Trophoblast cell (in vitro differentiated cells and primary cell): ENCODE measurements at regions not wholly inside any gene's neighbourhood (a gene's known extent, or its start where the extent isn't known, plus 50 kb on each side); places are given as distances from the start of the nearest gene placed in this dataset.

Experiments
- DNase-seq, 2 donors: peaks; one replicate each; pipeline ENCODE4 v3.0.0-alpha.2; 2016
- H2AFZ ChIP-seq: 2 replicates; pipeline ENCODE4 v1.6.1; 2013; ENCODE audit warnings: low read length, moderate library complexity, mild to moderate bottlenecking; ENCODE audit not compliant: insufficient read depth, poor library complexity
- H2AK5ac ChIP-seq: 2 replicates; pipeline ENCODE4 v1.6.1; 2013; ENCODE audit warnings: mild to moderate bottlenecking, low read length
- H2BK120ac ChIP-seq: 2 replicates; pipeline ENCODE4 v1.6.1; 2013; ENCODE audit warnings: low read length, mild to moderate bottlenecking, moderate library complexity; ENCODE audit not compliant: insufficient read depth, poor library complexity
- H2BK12ac ChIP-seq: 2 replicates; pipeline ENCODE4 v1.6.1; 2013; ENCODE audit warnings: mild to moderate bottlenecking, low read length, moderate library complexity
- H2BK5ac ChIP-seq: 2 replicates; pipeline ENCODE4 v1.6.1; 2013; ENCODE audit warnings: low read length, low read depth, moderate library complexity, mild to moderate bottlenecking; ENCODE audit not compliant: poor library complexity
- H3K14ac ChIP-seq: 2 replicates; pipeline ENCODE4 v1.6.1; 2013; ENCODE audit warnings: mild to moderate bottlenecking, low read length
- H3K18ac ChIP-seq: 2 replicates; pipeline ENCODE4 v1.6.1; 2013; ENCODE audit warnings: mild to moderate bottlenecking, low read length
- H3K23ac ChIP-seq: 2 replicates; pipeline ENCODE4 v1.6.1; 2013; ENCODE audit warnings: low read length
- H3K27ac ChIP-seq: 2 replicates; pipeline ENCODE4 v1.5.1; 2013; ENCODE audit warnings: low read depth, mild to moderate bottlenecking, inconsistent platforms, low read length, moderate library complexity
- H3K27me3 ChIP-seq: 2 replicates; pipeline ENCODE4 v1.6.1; 2013; ENCODE audit warnings: inconsistent platforms, mild to moderate bottlenecking, low read length, moderate library complexity; ENCODE audit not compliant: insufficient read depth
- H3K36me3 ChIP-seq, 2 experiments: 1 replicate in 1 of 2; 2 replicates in 1 of 2; pipeline ENCODE4 v1.6.1; 2013; ENCODE audit warnings: low read length in 2 of 2, mild to moderate bottlenecking in 2 of 2, moderate library complexity in 1 of 2; ENCODE audit not compliant: insufficient read depth in 2 of 2, control insufficient read depth in 1 of 2
- H3K4ac ChIP-seq: 2 replicates; pipeline ENCODE4 v1.6.1; 2013; ENCODE audit warnings: low read depth, mild to moderate bottlenecking, low read length, moderate library complexity
- H3K4me1 ChIP-seq, 2 experiments: 1 replicate in 1 of 2; 2 replicates in 1 of 2; pipeline ENCODE4 v1.6.1; 2013; ENCODE audit warnings: low read length in 2 of 2, mild to moderate bottlenecking in 2 of 2, moderate library complexity in 1 of 2; ENCODE audit not compliant: insufficient read depth in 2 of 2, control insufficient read depth in 1 of 2
- H3K4me2 ChIP-seq: 2 replicates; pipeline ENCODE4 v1.6.1; 2013; ENCODE audit warnings: inconsistent platforms, mild to moderate bottlenecking, low read length, moderate library complexity
- H3K4me3 ChIP-seq: 2 replicates; pipeline ENCODE4 v1.5.1; 2013; ENCODE audit warnings: mild to moderate bottlenecking, low read depth, low read length, inconsistent platforms
- H3K79me1 ChIP-seq: one replicate; pipeline ENCODE4 v1.6.1; 2013; ENCODE audit warnings: low read length
- H3K79me2 ChIP-seq: 2 replicates; pipeline ENCODE4 v1.6.1; 2013; ENCODE audit warnings: low read length, mild to moderate bottlenecking; ENCODE audit not compliant: control insufficient read depth, insufficient read depth, poor library complexity
- H3K9ac ChIP-seq: 2 replicates; pipeline ENCODE4 v1.6.1; 2013; ENCODE audit warnings: mild to moderate bottlenecking, low read length
- H3K9me3 ChIP-seq: 2 replicates; pipeline ENCODE4 v1.6.1; 2013; ENCODE audit warnings: low read depth, mild to moderate bottlenecking, control low read depth, inconsistent platforms, low read length; ENCODE audit not compliant: insufficient read depth
- H4K12ac ChIP-seq: 2 replicates; pipeline ENCODE4 v1.6.1; 2013; ENCODE audit warnings: low read depth, mild to moderate bottlenecking, low read length, moderate library complexity
- H4K8ac ChIP-seq: 2 replicates; pipeline ENCODE4 v1.6.1; 2013; ENCODE audit warnings: low read depth, mild to moderate bottlenecking, low read length, moderate library complexity
- H4K91ac ChIP-seq: one replicate; pipeline ENCODE4 v1.6.1; 2013; ENCODE audit warnings: low read depth, mild to moderate bottlenecking, low read length, moderate library complexity
- WGBS: extraction: QIAGEN DNeasy Blood & Tissue Kit; methylation state at CpG from one replicate; pipeline ENCODE4 v1.1.7; 2013; ENCODE audit warnings: missing lambda C conversion rate; ENCODE audit not compliant: insufficient read length, insufficient coverage; ENCODE audit errors: extremely low coverage; 5-methylcytosine and 5-hydroxymethylcytosine counted together

GRCh38 chr13:85093808-85094207, 705.4 kb downstream of the SLITRK6 start:
- Histone ChIP-seq H2BK120ac (no peak overlapping the region), H4K91ac (no peak overlapping the region), H3K4me2 (no peak overlapping the region), H3K9me3 (no peaks in the 10 kb centered on the region), H3K4me1 (no peaks in the 10 kb centered on the region), H3K18ac (no peak overlapping the region), H3K9ac (no peak overlapping the region), H2AK5ac (no peak overlapping the region), H4K12ac (no peak overlapping the region), H3K79me1 (peaks cover 2% of the 10 kb centered on the region), H3K27ac (no peak overlapping the region), H3K4ac (no peak overlapping the region), H2BK12ac (no peak overlapping the region), H2AFZ (no peak overlapping the region), H3K14ac (no peak overlapping the region), H3K23ac (no peak overlapping the region), H2BK5ac (no peak overlapping the region), H3K79me2 (no peaks in the 10 kb centered on the region), H4K8ac (no peak overlapping the region), H3K36me3 (no peaks in the 10 kb centered on the region), H3K4me3 (no peak overlapping the region), H3K27me3 (no peaks in the 10 kb centered on the region)
- DNase-seq: peak; percentile 45 to 74
- no CpG with 5 or more reads among the region's 5 CpGs for WGBS

DNA sequence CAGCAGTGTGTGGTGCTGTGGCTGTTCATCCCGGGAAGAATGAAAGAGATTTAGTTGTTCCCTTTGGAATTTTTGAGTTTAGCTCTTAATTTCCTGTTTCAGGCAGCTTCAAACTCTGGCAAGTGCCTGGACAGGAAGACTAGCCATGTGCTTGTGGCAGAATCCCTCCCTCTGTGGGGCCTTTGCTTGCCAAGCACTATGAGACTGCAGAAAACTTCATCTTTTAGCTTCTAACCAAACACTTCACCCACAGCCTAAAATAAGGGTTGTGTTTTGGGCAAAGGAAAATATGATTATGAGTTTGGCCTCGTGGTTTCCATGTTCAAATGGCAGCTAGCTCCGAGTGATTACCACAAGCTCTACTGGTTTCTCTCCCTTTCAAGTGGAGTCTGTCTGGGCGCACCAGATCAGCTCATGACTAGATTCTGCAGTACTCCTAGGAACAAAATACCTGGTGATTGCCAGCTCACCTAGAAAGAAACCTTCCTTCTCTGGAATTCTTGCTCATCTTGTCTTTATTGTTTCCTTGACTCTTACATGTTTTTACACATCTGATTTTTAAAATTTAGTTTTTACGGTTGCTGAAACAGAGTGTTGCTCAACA, 707.5 kb downstream of the SLITRK6 start:
- Histone ChIP-seq H4K12ac (no peak overlapping the region), H3K9ac (no peak overlapping the region), H3K79me1 (peaks cover 2% of the 10 kb centered on the region), H3K18ac (no peak overlapping the region), H3K36me3 (no peaks in the 10 kb centered on the region), H2BK120ac (no peak overlapping the region), H2BK12ac (no peak overlapping the region), H3K79me2 (no peaks in the 10 kb centered on the region), H2AFZ (peak overlapping the region; percentile 59), H3K4ac (no peak overlapping the region), H3K27me3 (no peaks in the 10 kb centered on the region), H3K4me3 (no peak overlapping the region), H3K14ac (no peak overlapping the region), H3K23ac (no peak overlapping the region), H2AK5ac (no peak overlapping the region), H3K4me1 (no peaks in the 10 kb centered on the region), H4K91ac (no peak overlapping the region), H3K9me3 (no peaks in the 10 kb centered on the region), H2BK5ac (no peak overlapping the region), H3K27ac (no peak overlapping the region), H4K8ac (no peak overlapping the region), H3K4me2 (no peak overlapping the region)
- no peak for DNase-seq
- no CpG with 5 or more reads among the region's 5 CpGs for WGBS

DNA sequence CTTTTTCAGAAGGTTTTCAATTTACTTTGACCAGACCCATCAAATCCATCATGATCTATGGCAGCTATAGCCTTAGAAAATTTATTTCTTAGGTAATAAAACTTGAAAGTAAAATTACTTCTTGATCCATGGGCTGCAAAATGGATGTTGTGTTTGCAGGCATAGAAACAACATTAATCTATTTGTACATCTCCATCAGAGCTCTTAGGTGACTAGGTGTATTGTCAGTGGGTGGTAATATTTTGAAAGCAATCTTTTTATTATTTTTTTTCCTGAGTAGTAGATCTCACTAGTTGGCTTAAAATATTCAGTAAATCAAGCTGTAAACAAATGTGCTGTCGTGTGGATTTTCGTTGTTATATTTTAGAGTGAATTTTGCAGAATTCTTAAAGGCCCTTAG, 710.0 kb downstream of the SLITRK6 start:
- DNase-seq: no peak
- Histone ChIP-seq H2BK12ac (no peak overlapping the region), H3K4me3 (no peak overlapping the region), H3K27ac (no peak overlapping the region), H4K91ac (no peak overlapping the region), H2AFZ (no peak overlapping the region), H3K36me3 (no peaks in the 10 kb centered on the region), H2AK5ac (no peak overlapping the region), H3K18ac (no peak overlapping the region), H3K9me3 (no peaks in the 10 kb centered on the region), H2BK5ac (no peak overlapping the region), H3K4me1 (no peaks in the 10 kb centered on the region), H4K8ac (no peak overlapping the region), H2BK120ac (no peak overlapping the region), H3K9ac (no peak overlapping the region), H3K27me3 (no peaks in the 10 kb centered on the region), H3K79me2 (no peaks in the 10 kb centered on the region), H3K4ac (no peak overlapping the region), H3K23ac (no peak overlapping the region), H3K4me2 (no peak overlapping the region), H3K14ac (no peak overlapping the region), H4K12ac (no peak overlapping the region), H3K79me1 (peaks cover 2% of the 10 kb centered on the region)
- WGBS: no CpG with 5 or more reads among the region's 2 CpGs

GRCh38 chr13:85080691-85081090, 718.5 kb downstream of the SLITRK6 start:
- no peak overlapping the region for H2AFZ ChIP-seq
- H2BK5ac ChIP-seq: no peak overlapping the region
- no peak overlapping the region for H3K9ac ChIP-seq
- no peak overlapping the region for H2AK5ac ChIP-seq
- H3K27me3 ChIP-seq: no peaks in the 10 kb centered on the region
- no peak overlapping the region for H4K12ac ChIP-seq
- H3K4ac ChIP-seq: no peak overlapping the region
- no peak overlapping the region for H3K23ac ChIP-seq
- H3K14ac ChIP-seq: no peak overlapping the region
- no peak overlapping the region for H4K91ac ChIP-seq
- H3K27ac ChIP-seq: no peak overlapping the region
- H3K18ac ChIP-seq: no peak overlapping the region
- no peak overlapping the region for H2BK12ac ChIP-seq
- no peaks in the 10 kb centered on the region for H3K9me3 ChIP-seq
- H3K36me3 ChIP-seq: no peaks in the 10 kb centered on the region
- WGBS: no CpG with 5 or more reads among the region's 1 CpG
- no peak overlapping the region for H3K4me3 ChIP-seq
- no peaks in the 10 kb centered on the region for H3K4me1 ChIP-seq
- H3K4me2 ChIP-seq: no peak overlapping the region
- no peaks in the 10 kb centered on the region for H3K79me2 ChIP-seq
- DNase-seq: peak; percentile 16 to 74
- H4K8ac ChIP-seq: no peak overlapping the region
- H3K79me1 ChIP-seq: peaks cover 1% of the 10 kb centered on the region
- H2BK120ac ChIP-seq: no peak overlapping the region
